Lower leg skin (tissue), 3 donors: ENCODE measurements at regions not wholly inside any gene's neighbourhood (a gene's known extent, or its start where the extent isn't known, plus 50 kb on each side); places are given as distances from the start of the nearest gene placed in this dataset.

Source experiments
- POLR2A ChIP-seq, 2 donors: fragments of 450-650 bp; IDR thresholded peaks; one replicate each; pipeline ENCODE4 v1.6.1; 2016 to 2017; ENCODE audit warnings: antibody characterized with exemption in 2 of 2, mild to moderate bottlenecking in 1 of 2, moderate library complexity in 1 of 2
- TF ChIP-seq, protein P1 (sequence below), 3 donors: fragments of 450-650 bp; IDR thresholded peaks; one replicate each; pipeline ENCODE4 v1.5.1; 2016; ENCODE audit warnings: antibody characterized with exemption in 3 of 3, mild to moderate bottlenecking in 3 of 3, moderate library complexity in 2 of 3

GRCh38 chr12:38162013-38162412 is 154.6 kb upstream of the ALG10B start:
- no peak for TF ChIP-seq POLR2A (IDR thresholded peaks at IDR 0.05)
- TF ChIP-seq, protein P1, sequence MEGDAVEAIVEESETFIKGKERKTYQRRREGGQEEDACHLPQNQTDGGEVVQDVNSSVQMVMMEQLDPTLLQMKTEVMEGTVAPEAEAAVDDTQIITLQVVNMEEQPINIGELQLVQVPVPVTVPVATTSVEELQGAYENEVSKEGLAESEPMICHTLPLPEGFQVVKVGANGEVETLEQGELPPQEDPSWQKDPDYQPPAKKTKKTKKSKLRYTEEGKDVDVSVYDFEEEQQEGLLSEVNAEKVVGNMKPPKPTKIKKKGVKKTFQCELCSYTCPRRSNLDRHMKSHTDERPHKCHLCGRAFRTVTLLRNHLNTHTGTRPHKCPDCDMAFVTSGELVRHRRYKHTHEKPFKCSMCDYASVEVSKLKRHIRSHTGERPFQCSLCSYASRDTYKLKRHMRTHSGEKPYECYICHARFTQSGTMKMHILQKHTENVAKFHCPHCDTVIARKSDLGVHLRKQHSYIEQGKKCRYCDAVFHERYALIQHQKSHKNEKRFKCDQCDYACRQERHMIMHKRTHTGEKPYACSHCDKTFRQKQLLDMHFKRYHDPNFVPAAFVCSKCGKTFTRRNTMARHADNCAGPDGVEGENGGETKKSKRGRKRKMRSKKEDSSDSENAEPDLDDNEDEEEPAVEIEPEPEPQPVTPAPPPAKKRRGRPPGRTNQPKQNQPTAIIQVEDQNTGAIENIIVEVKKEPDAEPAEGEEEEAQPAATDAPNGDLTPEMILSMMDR (IDR thresholded peaks at IDR 0.05), result no peak
